Activated CD4-positive, alpha-beta memory T cell treated with anti-CD3 and anti-CD28 coated beads, Interleukin-2, amount 10 ng/mL, durations not matched to agents 7 days and 5 days (primary cell): ENCODE measurements at regions not wholly inside any gene's neighbourhood (a gene's known extent, or its start where the extent isn't known, plus 50 kb on each side); places are given as distances from the start of the nearest gene placed in this dataset.
"Not testable (repeated sequence)": the region's sequence is repeated elsewhere in the genome, so short reads cannot be mapped to it uniquely, and the experiment has no call there.

ENCODE experiments used
- CTCF ChIA-PET: fragments of 350-600 bp; sonication (Branson Sonifier 250); formaldehyde crosslinking; loops from one replicate; lab custom pipeline; 2021; ENCODE audit warnings: antibody characterized with exemption, inconsistent platforms; lab: Charles Lee
- POLR2A ChIA-PET: fragments of 350-600 bp; sonication (Branson Sonifier 250); formaldehyde crosslinking; loops from one replicate; lab custom pipeline; 2021; ENCODE audit warnings: antibody characterized with exemption; lab: Charles Lee
- DNase-seq: peaks from one replicate; pipeline ENCODE4 v3.0.0-alpha.2; 2020
- H3K27ac Mint-ChIP-seq: one replicate; pipeline ENCODE4 v1.8.0; 2021; ENCODE audit warnings: mild to moderate bottlenecking, mixed read lengths
- H3K27me3 Mint-ChIP-seq: one replicate; pipeline ENCODE4 v1.8.0; 2021; ENCODE audit warnings: mixed read lengths
- H3K36me3 Mint-ChIP-seq: one replicate; pipeline ENCODE4 v1.8.0; 2021; ENCODE audit warnings: low read depth, mixed read lengths
- H3K4me1 Mint-ChIP-seq: one replicate; pipeline ENCODE4 v1.8.0; 2021; ENCODE audit warnings: mixed read lengths
- H3K4me3 Mint-ChIP-seq: one replicate; pipeline ENCODE4 v1.8.0; 2021; ENCODE audit warnings: mild to moderate bottlenecking, mixed read lengths
- H3K9me3 Mint-ChIP-seq: one replicate; pipeline ENCODE4 v1.8.0; 2021; ENCODE audit warnings: mixed read lengths

GRCh38 chr10:86579883-86580520 is 58.4 kb upstream of the WAPL start:
- no peaks in the 10 kb centered on the region for H3K27me3 Mint-ChIP-seq
- no peak overlapping the region for H3K27ac Mint-ChIP-seq
- H3K36me3 Mint-ChIP-seq: no peaks in the 10 kb centered on the region
- DNase-seq: no peak
- no peak overlapping the region for H3K4me3 Mint-ChIP-seq
- ChIA-PET POLR2A (no interaction called here), CTCF (interaction anchor here (0.8 to 1.2 kb wide), 2 partner anchors 180 kb away, joined by 3 to 6 read pairs; no protein-coding TSS in a partner anchor)
- H3K9me3 Mint-ChIP-seq: no peaks in the 10 kb centered on the region
- no peaks in the 10 kb centered on the region for H3K4me1 Mint-ChIP-seq

- ChIA-PET CTCF (interaction anchor here (1.2 kb wide), 1 partner anchor 181 kb away, joined by 6 read pairs; no protein-coding TSS in a partner anchor), POLR2A (no interaction called here)
- no peak for DNase-seq
- H3K27me3 Mint-ChIP-seq: no peaks in the 10 kb centered on the region
- no peak overlapping the region for H3K27ac Mint-ChIP-seq
- peaks cover 2% of the 10 kb centered on the region for H3K4me1 Mint-ChIP-seq
- no peak overlapping the region for H3K4me3 Mint-ChIP-seq
- no peaks in the 10 kb centered on the region for H3K9me3 Mint-ChIP-seq
- H3K36me3 Mint-ChIP-seq: no peaks in the 10 kb centered on the region
These were observed 58.9 kb upstream of the WAPL start for GRCh38 chr10:86580521-86580891.

GRCh38 chr10:86583983-86584382 is 62.4 kb upstream of the WAPL start:
- Mint-ChIP-seq H3K9me3 (no peaks in the 10 kb centered on the region), H3K4me1 (peaks cover 2% of the 10 kb centered on the region), H3K27ac (no peak overlapping the region), H3K27me3 (no peaks in the 10 kb centered on the region), H3K4me3 (no peak overlapping the region), H3K36me3 (no peaks in the 10 kb centered on the region)
- POLR2A ChIA-PET: interaction anchor here (2.8 kb wide), 1 partner anchor 183 kb away, joined by 24 read pairs; no protein-coding TSS in a partner anchor
- CTCF ChIA-PET: interaction anchor here (0.8 to 5.0 kb wide), 3 partner anchors 35 to 185 kb away, joined by 4 to 83 read pairs (median 21); no protein-coding TSS in a partner anchor
- DNase-seq: peak; percentile 22

DNA sequence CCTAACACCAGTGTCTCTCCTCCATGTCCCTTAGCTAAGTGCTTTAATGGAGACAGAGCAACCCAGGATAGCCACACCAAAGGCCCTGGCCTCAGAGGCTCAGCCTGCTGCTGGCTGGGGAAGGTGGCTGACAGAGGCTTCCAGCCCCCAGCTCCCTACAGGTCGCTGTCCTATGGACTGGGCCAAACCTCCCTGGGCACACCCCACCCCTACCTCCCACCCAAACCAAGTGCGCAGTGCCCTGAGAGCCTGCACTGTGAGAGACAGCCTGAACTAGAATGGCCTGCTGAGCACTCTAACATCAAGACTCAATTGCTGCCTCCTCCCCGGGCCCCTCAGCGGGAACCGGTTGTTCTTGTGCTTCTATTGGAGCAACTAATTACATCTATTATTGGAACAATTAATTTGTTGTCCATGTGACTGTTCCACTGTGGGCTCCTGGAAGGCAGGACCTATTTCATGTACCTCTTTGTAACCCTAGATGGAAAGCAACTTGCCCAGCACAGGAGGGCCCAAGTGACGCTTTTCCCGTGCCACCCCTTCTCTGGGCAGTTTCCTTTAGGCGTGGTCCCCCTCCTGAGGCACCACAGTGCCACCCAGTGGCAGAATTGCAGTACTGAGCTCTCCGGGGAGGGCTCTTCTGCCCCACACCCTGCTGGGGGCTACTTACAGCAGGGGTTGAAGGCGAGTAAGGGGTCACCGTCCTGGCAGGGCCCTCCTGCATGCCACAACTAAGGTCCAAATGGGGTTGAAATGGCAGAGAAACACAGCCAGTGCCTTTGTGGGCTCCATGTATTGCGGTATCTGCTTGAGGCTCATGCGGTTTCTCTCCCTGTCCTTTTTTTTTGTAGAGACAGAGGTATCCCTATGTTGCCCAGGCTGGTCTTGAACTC is 63.7 kb upstream of the WAPL start:
- H3K9me3 Mint-ChIP-seq: no peaks in the 10 kb centered on the region
- no peak overlapping the region for H3K4me3 Mint-ChIP-seq
- ChIA-PET POLR2A (interaction anchor here (2.8 kb wide), 1 partner anchor 185 kb away, joined by 24 read pairs; no protein-coding TSS in a partner anchor), CTCF (interaction anchor here (0.5 to 5.0 kb wide), 23 partner anchors 10 to 447 kb away, joined by 3 to 83 read pairs (median 3); partner anchors contain the start of gene WAPL)
- H3K27me3 Mint-ChIP-seq: no peaks in the 10 kb centered on the region
- no peak overlapping the region for H3K27ac Mint-ChIP-seq
- peaks cover 2% of the 10 kb centered on the region for H3K4me1 Mint-ChIP-seq
- peak; percentile 74 for DNase-seq
- no peaks in the 10 kb centered on the region for H3K36me3 Mint-ChIP-seq

GRCh38 chr10:86586516-86586915 is 64.9 kb upstream of the WAPL start:
- Mint-ChIP-seq H3K9me3 (no peaks in the 10 kb centered on the region), H3K36me3 (no peaks in the 10 kb centered on the region), H3K27ac (no peak overlapping the region), H3K4me3 (no peak overlapping the region), H3K4me1 (peaks cover 2% of the 10 kb centered on the region), H3K27me3 (no peaks in the 10 kb centered on the region)
- DNase-seq: no peak
- ChIA-PET POLR2A (no interaction called here), CTCF (interaction anchor here (0.8 to 5.0 kb wide), 4 partner anchors 9 to 188 kb away, joined by 3 to 83 read pairs (median 14); no protein-coding TSS in a partner anchor)

DNA sequence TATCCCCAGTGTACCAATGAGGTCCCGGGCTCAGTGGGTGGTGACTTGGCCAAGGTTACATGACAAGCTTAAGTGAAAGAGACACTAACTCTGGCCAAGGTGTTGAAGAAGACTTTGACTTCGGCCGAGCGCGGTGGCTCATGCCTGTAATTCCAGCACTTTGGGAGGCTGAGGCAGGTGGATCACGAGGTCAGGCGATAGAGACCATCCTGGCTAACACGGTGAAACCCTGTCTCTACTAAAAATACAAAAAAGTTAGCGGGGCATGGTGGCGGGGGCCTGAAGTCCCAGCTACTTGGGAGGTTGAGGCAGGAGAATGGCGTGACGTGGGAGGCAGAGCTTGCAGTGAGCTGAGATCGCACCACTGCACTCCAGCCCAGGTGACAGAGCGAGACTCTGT is 65.6 kb upstream of the OPN4 start:
- H3K9me3 Mint-ChIP-seq, H3K27ac Mint-ChIP-seq, DNase-seq, H3K36me3 Mint-ChIP-seq, H3K27me3 Mint-ChIP-seq, H3K4me3 Mint-ChIP-seq, H3K4me1 Mint-ChIP-seq, POLR2A ChIA-PET: not testable (repeated sequence)
- CTCF ChIA-PET: interaction anchor here (0.7 kb wide), 3 partner anchors 15 to 917 kb away, joined by 3 to 4 read pairs (median 4); no protein-coding TSS in a partner anchor

DNA sequence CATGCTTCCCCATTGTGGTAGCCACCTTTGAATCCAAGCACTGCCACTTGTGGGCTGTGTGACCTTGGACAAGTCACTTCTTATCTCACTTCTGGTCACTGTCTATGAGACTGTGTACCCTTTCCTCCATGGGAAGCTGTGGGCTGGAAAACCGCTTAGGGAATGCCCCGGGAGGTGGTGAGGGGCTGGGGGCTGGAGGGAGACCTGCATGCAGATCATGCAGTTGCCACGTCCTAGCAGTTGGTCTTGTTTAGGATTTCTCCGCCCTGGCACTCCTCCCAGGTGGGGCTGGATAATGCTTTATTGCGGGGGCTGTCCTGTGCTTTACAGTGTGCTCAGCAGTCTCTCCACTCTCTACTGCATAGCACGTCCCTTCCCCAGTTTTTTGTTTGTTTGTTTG is 62.9 kb upstream of the OPN4 start:
- POLR2A ChIA-PET: no interaction called here
- no peak overlapping the region for H3K27ac Mint-ChIP-seq
- CTCF ChIA-PET: no interaction called here
- H3K36me3 Mint-ChIP-seq: no peaks in the 10 kb centered on the region
- DNase-seq: no peak
- no peaks in the 10 kb centered on the region for H3K27me3 Mint-ChIP-seq
- no peaks in the 10 kb centered on the region for H3K9me3 Mint-ChIP-seq
- H3K4me3 Mint-ChIP-seq: no peak overlapping the region
- no peaks in the 10 kb centered on the region for H3K4me1 Mint-ChIP-seq

GRCh38 chr10:86592413-86592812 is 61.9 kb upstream of the OPN4 start:
- ChIA-PET CTCF (no interaction called here), POLR2A (no interaction called here)
- no peak for DNase-seq

DNA sequence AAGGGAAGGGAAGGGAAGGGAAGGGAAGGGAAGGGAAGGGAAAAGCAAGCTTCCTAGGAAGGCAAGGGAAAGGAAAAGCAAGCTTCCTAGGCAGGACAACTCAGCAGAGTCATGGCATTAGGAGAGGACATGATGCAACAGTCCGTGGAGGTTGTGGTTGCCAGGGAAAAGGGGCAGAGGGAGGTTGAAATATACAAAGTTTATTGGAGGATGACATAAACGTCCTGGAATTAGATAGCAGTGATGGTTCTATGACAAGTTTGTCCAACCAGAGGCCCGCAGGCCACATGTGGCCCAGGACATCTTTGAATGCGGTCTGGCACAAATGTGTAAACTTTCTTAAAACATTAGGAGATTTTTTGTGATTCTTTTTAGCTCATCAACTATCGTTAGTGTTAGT is 59.8 kb upstream of the OPN4 start:
- H3K9me3 Mint-ChIP-seq: no peaks in the 10 kb centered on the region
- H3K4me3 Mint-ChIP-seq: no peak overlapping the region
- no peaks in the 10 kb centered on the region for H3K27me3 Mint-ChIP-seq
- H3K36me3 Mint-ChIP-seq: no peaks in the 10 kb centered on the region
- H3K4me1 Mint-ChIP-seq: no peaks in the 10 kb centered on the region
- ChIA-PET POLR2A (no interaction called here), CTCF (interaction anchor here (1.3 to 2.3 kb wide), 2 partner anchors 8 to 9 kb away, joined by 5 to 7 read pairs; no protein-coding TSS in a partner anchor)
- DNase-seq: no peak
- H3K27ac Mint-ChIP-seq: no peak overlapping the region

More at GRCh38 chr10:86592413-86592812, 61.9 kb upstream of the OPN4 start:
- Mint-ChIP-seq H3K36me3 (no peaks in the 10 kb centered on the region), H3K4me1 (no peaks in the 10 kb centered on the region), H3K9me3 (no peaks in the 10 kb centered on the region), H3K4me3 (no peak overlapping the region), H3K27me3 (no peaks in the 10 kb centered on the region), H3K27ac (no peak overlapping the region)

DNA sequence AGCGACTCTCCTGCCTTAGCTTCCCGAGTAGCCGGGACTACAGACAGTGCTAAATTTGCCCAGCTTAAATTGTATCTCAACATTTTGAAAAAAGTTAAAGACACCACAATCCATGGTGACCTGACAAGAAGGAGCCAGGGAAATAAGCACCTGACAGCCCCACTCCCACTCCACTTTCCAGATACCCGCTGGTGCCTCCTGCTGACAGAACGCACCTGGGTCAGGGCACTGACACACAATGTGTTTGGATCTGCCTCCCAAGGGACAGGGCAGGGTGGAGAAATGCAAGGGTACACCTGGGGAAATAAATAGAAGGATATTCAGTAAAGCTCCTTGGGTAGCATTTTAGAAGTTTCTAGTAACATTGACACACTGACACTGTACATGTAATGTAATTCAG is 58.9 kb upstream of the OPN4 start:
- no peak overlapping the region for H3K27ac Mint-ChIP-seq
- no peaks in the 10 kb centered on the region for H3K36me3 Mint-ChIP-seq
- no peak for DNase-seq
- H3K4me3 Mint-ChIP-seq: no peak overlapping the region
- H3K27me3 Mint-ChIP-seq: no peaks in the 10 kb centered on the region
- CTCF ChIA-PET: interaction anchor here (1.3 to 2.3 kb wide), 2 partner anchors 9 to 10 kb away, joined by 5 to 7 read pairs; no protein-coding TSS in a partner anchor
- POLR2A ChIA-PET: no interaction called here
- H3K4me1 Mint-ChIP-seq: no peaks in the 10 kb centered on the region
- H3K9me3 Mint-ChIP-seq: no peaks in the 10 kb centered on the region

- Mint-ChIP-seq H3K27ac (no peak overlapping the region), H3K36me3 (no peaks in the 10 kb centered on the region), H3K4me3 (no peak overlapping the region), H3K9me3 (no peaks in the 10 kb centered on the region), H3K4me1 (no peaks in the 10 kb centered on the region), H3K27me3 (no peaks in the 10 kb centered on the region)
- POLR2A ChIA-PET: no interaction called here
- CTCF ChIA-PET: interaction anchor here (2.3 kb wide), 1 partner anchor 10 kb away, joined by 7 read pairs; no protein-coding TSS in a partner anchor
- no peak for DNase-seq
These were observed 58.1 kb upstream of the OPN4 start for GRCh38 chr10:86596266-86596665.

GRCh38 chr10:86597306-86597705 is 57.0 kb upstream of the OPN4 start:
- POLR2A ChIA-PET: no interaction called here
- no peak for DNase-seq
- H3K27me3 Mint-ChIP-seq: peaks cover 5% of the 10 kb centered on the region
- no peaks in the 10 kb centered on the region for H3K36me3 Mint-ChIP-seq
- no peaks in the 10 kb centered on the region for H3K4me1 Mint-ChIP-seq
- no peaks in the 10 kb centered on the region for H3K9me3 Mint-ChIP-seq
- CTCF ChIA-PET: no interaction called here
- no peak overlapping the region for H3K27ac Mint-ChIP-seq
- H3K4me3 Mint-ChIP-seq: no peak overlapping the region

DNA sequence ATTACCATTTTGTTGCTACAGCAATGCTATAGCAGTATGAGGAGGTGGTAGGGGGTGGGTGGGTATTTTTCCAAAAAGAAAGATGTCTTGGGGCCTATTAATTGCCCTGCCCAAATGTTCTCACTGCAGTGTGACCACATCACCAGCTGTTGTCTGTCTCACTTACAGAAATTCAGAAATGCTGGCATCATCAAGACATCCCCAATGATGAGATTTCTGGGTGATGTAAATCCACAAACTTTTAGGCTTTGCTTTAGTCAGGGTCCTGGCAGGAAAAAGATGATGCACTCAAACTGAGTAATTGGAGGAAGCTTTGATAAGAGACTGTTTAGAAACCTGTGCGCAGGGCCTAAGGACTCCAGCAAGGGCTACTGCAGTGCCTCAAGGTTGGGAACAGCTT is 56.2 kb upstream of the OPN4 start:
- Mint-ChIP-seq H3K4me1 (no peaks in the 10 kb centered on the region), H3K4me3 (no peak overlapping the region), H3K27me3 (peaks cover 5% of the 10 kb centered on the region), H3K9me3 (no peaks in the 10 kb centered on the region), H3K27ac (no peak overlapping the region), H3K36me3 (no peaks in the 10 kb centered on the region)
- ChIA-PET POLR2A (no interaction called here), CTCF (no interaction called here)
- DNase-seq: no peak
